ENCODE measurements at regions not wholly inside any gene's neighbourhood (a gene's known extent, or its start where the extent isn't known, plus 50 kb on each side); places are given as distances from the start of the nearest gene placed in this dataset.

DNA sequence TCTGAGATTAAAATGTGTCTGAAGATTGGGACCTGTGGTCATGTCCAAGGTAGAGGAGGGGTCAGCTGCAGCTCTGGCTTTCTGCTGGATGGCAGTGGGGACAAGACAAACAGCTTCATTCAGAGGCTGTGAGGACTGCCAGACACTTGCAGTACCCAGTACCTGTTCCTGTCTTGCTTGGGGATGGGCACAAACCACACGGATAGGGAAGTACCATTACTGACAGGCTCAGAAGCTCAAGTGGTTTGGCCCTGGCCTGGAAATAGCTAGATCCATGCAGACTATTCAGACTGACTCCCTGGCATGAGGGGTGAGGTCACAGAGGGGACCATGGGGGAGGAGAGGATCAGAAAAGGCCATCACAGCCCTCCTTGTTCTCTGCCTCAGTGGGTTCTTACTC, 56.0 kb upstream of the COMTD1 start:
- peaks cover 12% of the 10 kb centered on the region for H3K27me3 ChIP-seq (ENCODE audit: insufficient read depth, low read length)

DNA sequence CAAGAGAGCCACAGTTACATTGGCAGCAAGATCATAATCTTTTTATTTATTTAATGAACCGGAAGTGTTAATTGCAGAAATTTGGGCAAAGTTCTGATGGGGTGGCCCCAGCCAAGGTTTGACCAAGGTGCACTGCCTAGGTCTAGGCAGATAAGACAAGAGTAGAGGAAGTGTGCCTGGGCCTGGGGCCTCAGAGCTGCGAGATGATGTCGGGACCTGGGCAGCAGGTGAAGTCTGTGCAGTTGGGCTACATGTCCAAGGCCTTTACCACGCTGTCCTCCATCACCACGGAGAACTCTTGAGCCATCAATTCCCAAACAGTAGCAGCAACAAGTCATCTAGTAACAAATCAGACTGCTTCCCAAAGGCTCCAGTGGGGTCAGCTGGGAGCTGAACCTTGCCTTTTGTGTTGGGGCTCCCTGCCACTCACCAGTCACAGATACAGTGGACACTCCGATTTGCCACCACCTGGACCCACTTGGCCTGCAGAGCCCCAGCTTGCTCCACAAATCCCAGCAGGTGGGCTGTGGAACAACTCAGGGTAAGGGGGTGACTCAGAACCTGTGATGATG, 52.5 kb upstream of the COMTD1 start:
- H3K4me1 ChIP-seq (ENCODE audit: insufficient read depth, low read length), result peaks cover 11% of the 10 kb centered on the region
- no peak overlapping the region for H3K4me3 ChIP-seq (ENCODE audit: low read length)
- no peaks in the 10 kb centered on the region for H3K9me3 ChIP-seq (ENCODE audit: low read length)
- no peaks in the 10 kb centered on the region for H3K27me3 ChIP-seq (ENCODE audit: insufficient read depth, low read length)
- H2AFZ ChIP-seq (ENCODE audit: low read depth, low read length), result no peak overlapping the region
- no peaks in the 10 kb centered on the region for H3K36me3 ChIP-seq (ENCODE audit: insufficient read depth, low read length)

More for the DNA sequence above, 56.0 kb upstream of the COMTD1 start:
- no peaks in the 10 kb centered on the region for H3K36me3 ChIP-seq (ENCODE audit: insufficient read depth, low read length)
- no peak overlapping the region for H3K4me3 ChIP-seq (ENCODE audit: low read length)
- H2AFZ ChIP-seq (ENCODE audit: low read depth, low read length), result no peak overlapping the region
- peaks cover 14% of the 10 kb centered on the region for H3K4me1 ChIP-seq (ENCODE audit: insufficient read depth, low read length)
- no peaks in the 10 kb centered on the region for H3K9me3 ChIP-seq (ENCODE audit: low read length)

DNA sequence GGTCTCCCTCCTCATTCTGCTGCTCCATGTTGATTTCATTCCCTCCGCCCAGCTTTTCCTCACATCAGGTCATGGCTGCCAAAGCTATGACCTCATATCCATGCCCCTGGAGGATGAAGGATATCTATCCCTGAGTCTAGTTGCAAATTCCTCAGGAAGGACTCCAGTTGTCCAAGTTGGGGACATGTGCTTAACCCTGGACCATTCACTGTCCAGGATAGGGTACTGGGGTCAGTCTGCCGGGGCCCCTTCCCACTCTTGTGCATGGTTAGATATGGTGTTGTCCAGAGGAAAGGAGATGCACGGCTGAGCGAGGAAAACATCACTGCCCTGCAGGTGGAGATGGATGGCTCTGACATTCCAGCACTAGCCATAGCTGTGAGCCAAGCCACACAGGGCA, 51.9 kb upstream of the COMTD1 start:
- peaks cover 13% of the 10 kb centered on the region for H3K4me1 ChIP-seq (ENCODE audit: insufficient read depth, low read length)
- H3K27me3 ChIP-seq (ENCODE audit: insufficient read depth, low read length), result no peaks in the 10 kb centered on the region
- H3K36me3 ChIP-seq (ENCODE audit: insufficient read depth, low read length), result no peaks in the 10 kb centered on the region
- H2AFZ ChIP-seq (ENCODE audit: low read depth, low read length), result no peak overlapping the region
- no peaks in the 10 kb centered on the region for H3K9me3 ChIP-seq (ENCODE audit: low read length)
- H3K4me3 ChIP-seq (ENCODE audit: low read length), result no peak overlapping the region

DNA sequence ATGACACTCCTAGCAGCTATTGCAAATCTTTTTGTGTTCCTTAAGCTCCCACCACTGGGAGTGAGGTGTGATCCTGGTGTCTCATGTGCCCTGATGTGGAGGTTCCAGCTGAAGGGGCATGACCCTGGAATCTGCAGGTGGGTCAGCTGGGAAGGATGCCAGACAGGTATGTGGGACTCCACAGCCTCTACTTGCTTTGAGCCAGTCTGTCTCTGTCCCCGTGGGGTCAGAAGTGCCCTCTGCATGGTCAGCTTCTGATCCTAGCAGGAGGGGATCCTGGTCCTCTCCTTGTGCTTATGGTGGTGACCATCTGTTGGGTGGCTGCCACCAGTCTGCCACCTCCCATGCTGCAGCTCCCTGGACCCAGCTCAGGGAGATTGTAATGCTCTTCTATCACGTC, 51.1 kb upstream of the COMTD1 start:
- Histone ChIP-seq H3K4me1 (ENCODE audit: insufficient read depth, low read length) (peaks cover 13% of the 10 kb centered on the region), H3K36me3 (ENCODE audit: insufficient read depth, low read length) (no peaks in the 10 kb centered on the region), H2AFZ (ENCODE audit: low read depth, low read length) (no peak overlapping the region), H3K27me3 (ENCODE audit: insufficient read depth, low read length) (no peaks in the 10 kb centered on the region), H3K4me3 (ENCODE audit: low read length) (no peak overlapping the region), H3K9me3 (ENCODE audit: low read length) (no peaks in the 10 kb centered on the region)
